ENCODE measurements at regions not wholly inside any gene's neighbourhood (a gene's known extent, or its start where the extent isn't known, plus 50 kb on each side); places are given as distances from the start of the nearest gene placed in this dataset.

DNA sequence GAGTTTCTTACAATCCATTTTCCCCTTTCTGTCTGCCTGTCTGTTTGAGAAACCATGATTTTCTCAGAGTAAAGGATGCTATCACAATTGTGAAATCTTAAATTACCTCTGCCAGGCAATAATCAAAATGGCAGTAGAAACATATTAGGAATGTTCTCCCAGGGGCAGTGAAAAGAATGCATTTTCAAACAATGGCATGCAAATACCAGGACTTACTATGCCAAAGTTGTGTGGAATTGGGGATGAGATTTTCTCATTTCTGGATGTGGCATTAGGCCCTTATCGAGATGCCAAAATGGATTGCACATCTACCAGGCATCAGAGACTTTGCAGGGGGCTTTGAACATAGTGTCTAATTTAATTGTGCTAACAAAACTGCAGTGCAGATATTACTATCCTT is 821.4 kb downstream of the RNF144A start:
- no peak for TF ChIP-seq CTCF (IDR thresholded peaks at IDR 0.05)
- TF ChIP-seq POLR2A (IDR thresholded peaks at IDR 0.05), result no peak

Measured in heart left ventricle (tissue), 13 donors.